GM23338 (cell line): ENCODE measurements at regions not wholly inside any gene's neighbourhood (a gene's known extent, or its start where the extent isn't known, plus 50 kb on each side); places are given as distances from the start of the nearest gene placed in this dataset.

Experiments used
- EZH2 ChIP-seq: fragments of 200-600 bp; sonication (generic); IDR thresholded peaks from one replicate; pipeline ENCODE4 v1.8.0; 2017; ENCODE audit warnings: antibody characterized with exemption, mild to moderate bottlenecking, low read depth; ENCODE audit not compliant: unreplicated experiment
- STAT1 ChIP-seq: IDR thresholded peaks from one replicate; pipeline ENCODE4 v1.6.1; 2016; ENCODE audit warnings: antibody characterized with exemption; ENCODE audit not compliant: unreplicated experiment
- ZNF331 ChIP-seq: fragments of 250-450 bp; sonication (Bioruptor Pico); IDR thresholded peaks from 2 replicates; pipeline ENCODE4 v1.5.0; 2020; ENCODE audit warnings: low read depth, mild to moderate bottlenecking, moderate library complexity
- TF ChIP-seq, protein P1 (sequence below), 2 experiments: fragments of 200-600 bp in 1 of 2; sonication (generic) in 1 of 2; conservative IDR thresholded peaks; 2 replicates each; pipeline versions ENCODE4 v1.5.1 to v1.6.1; 2016 to 2017; ENCODE audit warnings: antibody characterized with exemption in 2 of 2, low read depth in 2 of 2, mild to moderate bottlenecking in 2 of 2, moderate library complexity in 1 of 2

- TF ChIP-seq, protein P1, sequence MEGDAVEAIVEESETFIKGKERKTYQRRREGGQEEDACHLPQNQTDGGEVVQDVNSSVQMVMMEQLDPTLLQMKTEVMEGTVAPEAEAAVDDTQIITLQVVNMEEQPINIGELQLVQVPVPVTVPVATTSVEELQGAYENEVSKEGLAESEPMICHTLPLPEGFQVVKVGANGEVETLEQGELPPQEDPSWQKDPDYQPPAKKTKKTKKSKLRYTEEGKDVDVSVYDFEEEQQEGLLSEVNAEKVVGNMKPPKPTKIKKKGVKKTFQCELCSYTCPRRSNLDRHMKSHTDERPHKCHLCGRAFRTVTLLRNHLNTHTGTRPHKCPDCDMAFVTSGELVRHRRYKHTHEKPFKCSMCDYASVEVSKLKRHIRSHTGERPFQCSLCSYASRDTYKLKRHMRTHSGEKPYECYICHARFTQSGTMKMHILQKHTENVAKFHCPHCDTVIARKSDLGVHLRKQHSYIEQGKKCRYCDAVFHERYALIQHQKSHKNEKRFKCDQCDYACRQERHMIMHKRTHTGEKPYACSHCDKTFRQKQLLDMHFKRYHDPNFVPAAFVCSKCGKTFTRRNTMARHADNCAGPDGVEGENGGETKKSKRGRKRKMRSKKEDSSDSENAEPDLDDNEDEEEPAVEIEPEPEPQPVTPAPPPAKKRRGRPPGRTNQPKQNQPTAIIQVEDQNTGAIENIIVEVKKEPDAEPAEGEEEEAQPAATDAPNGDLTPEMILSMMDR (conservative IDR thresholded peaks at IDR 0.05; ENCODE audit: low read depth in 2 of 2): no peak
- no peak for TF ChIP-seq ZNF331 (CRISPR knock-in tag)
- TF ChIP-seq EZH2: no peak
- no peak for TF ChIP-seq STAT1
Observed at GRCh38 chr3:124676236-124676635, 54.0 kb upstream of the UMPS start.
